Thoracic aorta (tissue), 2 donors: ENCODE measurements at regions not wholly inside any gene's neighbourhood (a gene's known extent, or its start where the extent isn't known, plus 50 kb on each side); places are given as distances from the start of the nearest gene placed in this dataset.

Experiments
- ATAC-seq: fragments of 150-250 bp; one replicate; pipeline ENCODE4 v1.8.0; 2017; ENCODE audit warnings: low read depth; ENCODE audit not compliant: insufficient number of reproducible peaks, low FRiP score
- DNase-seq: peaks from one replicate; pipeline ENCODE4 v3.0.0-alpha.2; 2020; ENCODE audit warnings: low spot score
- H3K27ac ChIP-seq, 2 donors: fragments of 200-600 bp; sonication (generic); 1 replicate in 1 of 2; 2 replicates in 1 of 2; pipeline ENCODE4 v1.5.1; 2016; ENCODE audit warnings: mild to moderate bottlenecking in 2 of 2, moderate library complexity in 2 of 2
- H3K27me3 ChIP-seq: fragments of 200-600 bp; sonication (generic); replicated peaks from 2 replicates; pipeline ENCODE4 v1.6.0; 2016; ENCODE audit warnings: mild to moderate bottlenecking; ENCODE audit not compliant: insufficient read depth
- H3K36me3 ChIP-seq: fragments of 200-600 bp; sonication (generic); one replicate; pipeline ENCODE4 v1.5.1; 2016
- H3K4me1 ChIP-seq, 2 donors: fragments of 200-600 bp; sonication (generic); 1 replicate in 1 of 2; 2 replicates in 1 of 2; pipeline versions ENCODE4 v1.5.1 to v1.6.0; 2016; ENCODE audit warnings: low read depth in 2 of 2, mild to moderate bottlenecking in 1 of 2; ENCODE audit not compliant: control insufficient read depth in 1 of 2
- H3K4me3 ChIP-seq: fragments of 200-600 bp; sonication (generic); 2 replicates; pipeline ENCODE4 v1.5.1; 2016; ENCODE audit warnings: mild to moderate bottlenecking
- H3K9me3 ChIP-seq: fragments of 200-600 bp; sonication (generic); 2 replicates; pipeline ENCODE4 v1.5.1; 2016
- TF ChIP-seq, protein P1 (sequence below): fragments of 200-600 bp; sonication (generic); IDR thresholded peaks from one replicate; pipeline ENCODE4 v1.5.1; 2019; ENCODE audit warnings: antibody characterized with exemption

DNA sequence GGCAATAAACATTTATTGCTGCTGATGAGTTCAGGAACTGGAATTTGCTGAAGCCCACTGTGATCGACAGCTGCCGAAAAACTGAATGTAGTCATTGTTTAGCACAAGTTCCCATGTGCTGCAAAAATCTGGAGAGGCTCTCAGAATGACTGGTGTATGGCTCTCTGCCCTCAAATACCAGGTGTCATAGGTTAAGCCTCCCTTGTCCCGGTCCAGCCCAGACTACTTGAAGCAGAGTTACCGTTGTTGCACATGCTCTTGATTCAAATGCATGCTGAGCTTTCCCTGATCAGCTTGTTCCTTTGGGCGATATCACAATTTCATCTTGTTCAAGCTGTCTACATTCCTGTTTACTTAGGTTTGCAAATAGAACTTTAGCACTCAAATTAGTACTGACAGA is 625.2 kb downstream of the CPS1 start:
- DNase-seq (no peak), ATAC-seq (no peak)
- TF ChIP-seq, protein P1, sequence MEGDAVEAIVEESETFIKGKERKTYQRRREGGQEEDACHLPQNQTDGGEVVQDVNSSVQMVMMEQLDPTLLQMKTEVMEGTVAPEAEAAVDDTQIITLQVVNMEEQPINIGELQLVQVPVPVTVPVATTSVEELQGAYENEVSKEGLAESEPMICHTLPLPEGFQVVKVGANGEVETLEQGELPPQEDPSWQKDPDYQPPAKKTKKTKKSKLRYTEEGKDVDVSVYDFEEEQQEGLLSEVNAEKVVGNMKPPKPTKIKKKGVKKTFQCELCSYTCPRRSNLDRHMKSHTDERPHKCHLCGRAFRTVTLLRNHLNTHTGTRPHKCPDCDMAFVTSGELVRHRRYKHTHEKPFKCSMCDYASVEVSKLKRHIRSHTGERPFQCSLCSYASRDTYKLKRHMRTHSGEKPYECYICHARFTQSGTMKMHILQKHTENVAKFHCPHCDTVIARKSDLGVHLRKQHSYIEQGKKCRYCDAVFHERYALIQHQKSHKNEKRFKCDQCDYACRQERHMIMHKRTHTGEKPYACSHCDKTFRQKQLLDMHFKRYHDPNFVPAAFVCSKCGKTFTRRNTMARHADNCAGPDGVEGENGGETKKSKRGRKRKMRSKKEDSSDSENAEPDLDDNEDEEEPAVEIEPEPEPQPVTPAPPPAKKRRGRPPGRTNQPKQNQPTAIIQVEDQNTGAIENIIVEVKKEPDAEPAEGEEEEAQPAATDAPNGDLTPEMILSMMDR, result no peak
- no peaks in the 10 kb centered on the region for H3K27me3 ChIP-seq
- no peaks in the 10 kb centered on the region for H3K36me3 ChIP-seq
- no peaks in the 10 kb centered on the region for H3K9me3 ChIP-seq
- no peaks in the 10 kb centered on the region for H3K4me1 ChIP-seq
- no peak overlapping the region for H3K4me3 ChIP-seq
- no peak overlapping the region for H3K27ac ChIP-seq

DNA sequence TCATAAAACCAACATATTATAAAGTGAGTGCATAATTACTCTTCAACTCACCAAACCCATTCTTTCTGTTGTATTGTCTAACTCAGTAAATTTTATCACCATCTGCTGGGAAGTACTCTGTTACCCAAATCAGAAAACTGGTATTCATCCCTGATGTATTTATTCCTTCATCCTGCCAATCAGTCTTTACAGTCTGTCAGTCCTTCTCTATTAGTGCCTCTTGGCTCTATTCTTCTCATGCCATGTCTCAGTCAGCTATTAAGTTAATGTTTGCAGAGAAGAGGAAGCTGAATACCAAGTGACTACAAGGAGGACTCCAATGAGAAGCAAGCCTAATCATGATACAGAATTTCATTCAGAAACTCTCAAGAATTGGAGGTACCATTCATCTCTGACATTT is 631.2 kb downstream of the CPS1 start:
- H3K27ac ChIP-seq, result no peak overlapping the region
- DNase-seq, result no peak
- no peaks in the 10 kb centered on the region for H3K4me1 ChIP-seq
- no peak overlapping the region for H3K4me3 ChIP-seq
- H3K36me3 ChIP-seq, result no peaks in the 10 kb centered on the region
- H3K27me3 ChIP-seq, result no peaks in the 10 kb centered on the region
- no peaks in the 10 kb centered on the region for H3K9me3 ChIP-seq
- ATAC-seq, result no peak
- TF ChIP-seq, protein P1, result no peak

DNA sequence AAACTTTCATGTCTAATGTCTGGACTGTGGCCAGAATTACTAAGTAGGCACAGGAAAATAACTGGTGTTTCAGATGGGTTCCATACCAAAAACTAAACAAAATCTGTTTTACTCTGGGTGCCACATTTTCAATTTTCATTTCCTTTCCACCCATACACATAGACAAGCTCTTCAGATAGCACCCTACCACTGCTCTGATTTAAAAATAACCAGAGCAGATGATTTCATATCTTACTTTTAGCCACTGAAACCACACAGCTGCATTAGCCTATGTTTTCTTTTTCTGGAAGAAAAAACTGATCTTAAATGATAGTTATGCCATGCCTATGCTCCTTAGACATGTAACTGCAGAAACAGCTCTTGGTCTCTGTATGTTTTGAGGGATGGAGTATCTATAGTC is 647.6 kb downstream of the CPS1 start:
- Histone ChIP-seq H3K27ac (no peak overlapping the region), H3K27me3 (no peaks in the 10 kb centered on the region), H3K4me1 (no peaks in the 10 kb centered on the region), H3K36me3 (no peaks in the 10 kb centered on the region), H3K9me3 (no peaks in the 10 kb centered on the region), H3K4me3 (no peak overlapping the region)
- TF ChIP-seq, protein P1, result no peak
- no peak for DNase-seq
- no peak for ATAC-seq

DNA sequence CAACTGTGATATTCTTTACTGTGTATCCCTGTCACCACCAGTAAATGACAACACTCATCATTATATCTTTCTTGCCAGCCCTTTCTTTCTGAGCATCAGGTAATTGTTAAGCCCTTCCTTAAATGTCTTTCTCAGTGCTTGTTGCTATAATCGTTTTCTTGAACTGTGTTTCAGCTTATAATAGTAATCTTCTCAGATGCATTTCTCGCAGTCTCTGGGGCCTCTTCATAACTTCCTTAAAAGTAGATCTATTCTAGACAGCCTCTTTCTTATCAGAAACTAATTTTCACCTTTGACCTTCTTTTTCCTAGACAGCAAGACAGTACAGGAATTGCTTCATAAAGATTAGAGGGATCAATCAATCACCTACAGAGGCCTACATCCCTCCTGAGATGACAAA is 648.1 kb downstream of the CPS1 start:
- no peak for ATAC-seq
- no peaks in the 10 kb centered on the region for H3K36me3 ChIP-seq
- no peaks in the 10 kb centered on the region for H3K9me3 ChIP-seq
- no peaks in the 10 kb centered on the region for H3K4me1 ChIP-seq
- DNase-seq, result no peak
- TF ChIP-seq, protein P1, result no peak
- H3K27ac ChIP-seq, result no peak overlapping the region
- no peaks in the 10 kb centered on the region for H3K27me3 ChIP-seq
- H3K4me3 ChIP-seq, result no peak overlapping the region

DNA sequence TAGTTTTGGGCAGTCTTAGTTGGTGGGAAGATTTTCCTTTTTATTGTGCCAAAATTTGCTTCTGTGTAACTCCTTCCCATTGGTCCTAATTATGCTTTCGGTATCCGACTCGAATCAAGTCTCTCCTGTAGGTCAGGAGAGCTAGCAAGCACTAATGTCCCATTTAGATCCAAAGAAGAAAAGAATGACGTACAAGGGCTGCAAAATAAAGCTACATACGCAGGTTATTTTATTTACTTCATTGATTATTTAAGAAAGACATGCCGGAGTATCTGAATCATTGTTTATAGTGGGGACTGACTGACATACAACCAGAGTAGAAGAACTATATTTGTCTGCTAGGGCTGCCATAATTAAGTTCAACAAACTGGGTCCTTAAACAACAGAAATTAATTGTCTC is 648.5 kb downstream of the CPS1 start:
- Histone ChIP-seq H3K4me1 (no peaks in the 10 kb centered on the region), H3K9me3 (no peaks in the 10 kb centered on the region), H3K36me3 (no peaks in the 10 kb centered on the region), H3K4me3 (no peak overlapping the region), H3K27ac (no peak overlapping the region), H3K27me3 (no peaks in the 10 kb centered on the region)
- no peak for ATAC-seq
- TF ChIP-seq, protein P1, result no peak
- no peak for DNase-seq
